ENCODE measurements at regions not wholly inside any gene's neighbourhood (a gene's known extent, or its start where the extent isn't known, plus 50 kb on each side); places are given as distances from the start of the nearest gene placed in this dataset.

DNA sequence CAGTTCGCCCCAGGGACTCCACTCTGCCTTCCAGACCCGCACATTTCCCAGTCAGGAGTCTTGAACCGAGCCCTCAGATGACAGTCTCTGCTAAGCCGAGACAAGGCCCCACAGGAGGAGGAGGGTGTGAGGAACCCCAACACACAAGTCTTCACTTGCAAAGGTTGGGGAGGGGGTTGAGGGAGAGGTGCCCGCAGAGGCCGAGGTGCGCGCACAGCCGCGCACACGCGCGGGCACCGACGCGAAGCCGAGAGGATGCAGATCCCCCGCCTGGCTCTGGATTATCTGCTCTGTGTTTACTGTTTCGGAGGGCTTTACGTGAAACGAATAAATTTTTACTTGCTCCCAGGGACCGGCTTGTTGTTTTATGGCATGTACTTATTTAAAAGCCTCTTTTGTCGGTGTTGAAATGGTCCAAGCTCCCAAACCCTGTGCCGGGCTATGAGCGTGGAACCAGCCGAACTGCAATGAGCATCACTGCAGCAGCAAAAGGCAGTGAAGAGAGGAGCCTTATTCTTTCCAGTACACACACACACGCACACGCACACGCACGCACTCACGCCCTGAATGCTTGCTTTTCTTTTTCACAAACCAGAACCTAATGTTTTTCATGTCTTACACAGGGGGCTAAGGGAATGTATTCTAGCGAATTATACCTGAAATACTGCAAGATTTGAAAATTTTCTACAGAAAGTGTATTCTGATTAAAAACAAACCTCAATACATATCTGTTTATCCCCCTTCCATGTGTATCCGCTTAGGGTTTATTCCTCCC, 297.7 kb downstream of the PARP8 start:
- no peak for DNase-seq (ENCODE audit: low spot score)
- in situ Hi-C loops (cut with MboI; ENCODE audit: low pct_unique_long_range_greater_than_20kb, low sequenced_read_pairs, unreplicated experiment) = loop anchor here (25.0 kb wide), 1 partner anchor 1698 kb away; no protein-coding TSS in a partner anchor
- TF ChIP-seq, protein P1, sequence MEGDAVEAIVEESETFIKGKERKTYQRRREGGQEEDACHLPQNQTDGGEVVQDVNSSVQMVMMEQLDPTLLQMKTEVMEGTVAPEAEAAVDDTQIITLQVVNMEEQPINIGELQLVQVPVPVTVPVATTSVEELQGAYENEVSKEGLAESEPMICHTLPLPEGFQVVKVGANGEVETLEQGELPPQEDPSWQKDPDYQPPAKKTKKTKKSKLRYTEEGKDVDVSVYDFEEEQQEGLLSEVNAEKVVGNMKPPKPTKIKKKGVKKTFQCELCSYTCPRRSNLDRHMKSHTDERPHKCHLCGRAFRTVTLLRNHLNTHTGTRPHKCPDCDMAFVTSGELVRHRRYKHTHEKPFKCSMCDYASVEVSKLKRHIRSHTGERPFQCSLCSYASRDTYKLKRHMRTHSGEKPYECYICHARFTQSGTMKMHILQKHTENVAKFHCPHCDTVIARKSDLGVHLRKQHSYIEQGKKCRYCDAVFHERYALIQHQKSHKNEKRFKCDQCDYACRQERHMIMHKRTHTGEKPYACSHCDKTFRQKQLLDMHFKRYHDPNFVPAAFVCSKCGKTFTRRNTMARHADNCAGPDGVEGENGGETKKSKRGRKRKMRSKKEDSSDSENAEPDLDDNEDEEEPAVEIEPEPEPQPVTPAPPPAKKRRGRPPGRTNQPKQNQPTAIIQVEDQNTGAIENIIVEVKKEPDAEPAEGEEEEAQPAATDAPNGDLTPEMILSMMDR (IDR thresholded peaks at IDR 0.05; ENCODE audit: extremely low read depth, insufficient read depth, missing control alignments) = no peak

DNA sequence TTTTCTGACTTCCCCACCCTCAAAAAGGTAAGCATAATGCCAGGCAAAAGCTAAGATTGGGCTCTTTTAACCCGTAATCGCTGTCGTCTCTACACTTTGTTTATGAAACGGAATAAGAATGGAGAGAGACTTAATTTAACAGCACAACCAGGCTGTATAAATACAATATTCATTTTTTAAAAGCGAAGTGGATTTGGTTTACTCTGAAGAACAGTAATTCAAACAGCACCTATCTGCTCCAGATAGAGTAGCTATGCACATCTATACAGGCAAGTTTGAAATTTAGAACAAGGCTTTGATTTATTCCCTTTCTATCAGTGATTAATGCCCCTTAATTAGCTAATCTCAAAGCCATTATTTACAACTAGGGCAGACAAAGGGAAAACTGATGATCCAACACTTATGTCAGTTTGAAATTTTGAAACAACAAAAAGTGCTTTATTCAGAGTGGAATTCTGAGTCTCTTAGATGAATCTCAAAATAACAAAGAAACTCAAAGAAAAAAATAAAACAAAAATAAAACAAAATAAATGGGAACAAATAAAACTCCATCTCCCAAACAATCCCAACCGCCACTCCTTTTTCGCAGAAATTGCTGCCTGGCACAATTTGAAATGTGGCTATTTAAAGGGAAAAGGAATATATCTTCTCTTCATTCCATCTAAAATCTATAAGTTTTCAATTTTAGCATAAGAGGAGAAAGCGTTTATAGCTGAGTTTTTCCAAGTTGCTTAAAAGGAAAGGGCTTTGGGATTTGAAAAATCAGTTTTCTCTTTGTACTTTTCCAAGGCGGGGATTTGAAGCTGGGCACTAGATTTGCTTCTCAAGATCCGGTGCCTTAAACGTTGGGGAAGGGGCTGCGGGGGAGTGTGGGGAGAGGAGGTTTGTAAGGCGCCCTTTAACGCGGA, 298.6 kb downstream of the PARP8 start:
- in situ Hi-C loops (cut with MboI; ENCODE audit: low pct_unique_long_range_greater_than_20kb, low sequenced_read_pairs, unreplicated experiment) = loop anchor here (25.0 kb wide), 1 partner anchor 1697 kb away; no protein-coding TSS in a partner anchor
- DNase-seq (ENCODE audit: low spot score) = no peak

DNA sequence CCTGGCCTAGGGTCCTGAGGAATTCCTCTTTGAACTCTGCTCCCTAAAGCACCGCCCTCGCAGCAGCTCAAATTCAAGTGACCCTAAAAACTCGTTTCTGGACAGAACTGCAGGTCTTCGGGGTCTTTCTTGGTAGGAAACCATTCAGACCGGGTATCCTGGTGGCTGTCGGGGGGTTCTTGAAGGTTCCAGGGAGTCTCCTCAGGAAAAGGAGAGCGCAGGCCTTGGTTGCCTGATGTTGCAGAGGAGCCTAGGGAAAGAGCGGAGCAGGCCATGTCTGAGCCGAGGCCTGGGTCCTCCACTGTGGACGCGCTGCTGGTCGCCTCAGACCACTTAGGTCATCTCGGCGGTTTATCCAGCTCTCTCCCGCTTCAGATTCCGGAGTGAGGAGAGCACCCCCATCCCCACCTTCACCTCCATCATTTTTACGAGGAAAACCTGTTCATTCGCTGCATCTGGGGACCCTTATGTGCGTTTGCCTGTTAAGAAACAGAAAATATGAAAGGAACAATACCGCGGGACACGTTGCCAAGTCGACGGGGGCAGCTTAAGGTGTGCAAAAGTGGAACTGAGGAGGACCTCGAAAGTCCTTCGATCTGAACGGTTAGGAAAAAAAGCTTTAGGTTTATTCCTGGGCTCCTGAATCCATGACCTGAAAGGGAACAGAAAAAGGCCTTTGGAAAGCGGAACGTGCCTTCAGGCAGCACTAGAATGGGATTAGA, 299.4 kb downstream of the PARP8 start:
- in situ Hi-C loops (cut with MboI; ENCODE audit: low pct_unique_long_range_greater_than_20kb, low sequenced_read_pairs, unreplicated experiment) = loop anchor here (25.0 kb wide), 1 partner anchor 1696 kb away; no protein-coding TSS in a partner anchor
- TF ChIP-seq, protein P1 (IDR thresholded peaks at IDR 0.05; ENCODE audit: extremely low read depth, insufficient read depth, missing control alignments) = no peak
- no peak for DNase-seq (ENCODE audit: low spot score)

More for the DNA sequence above, 298.6 kb downstream of the PARP8 start:
- TF ChIP-seq, protein P1 (IDR thresholded peaks at IDR 0.05; ENCODE audit: extremely low read depth, insufficient read depth, missing control alignments) = no peak

DNA sequence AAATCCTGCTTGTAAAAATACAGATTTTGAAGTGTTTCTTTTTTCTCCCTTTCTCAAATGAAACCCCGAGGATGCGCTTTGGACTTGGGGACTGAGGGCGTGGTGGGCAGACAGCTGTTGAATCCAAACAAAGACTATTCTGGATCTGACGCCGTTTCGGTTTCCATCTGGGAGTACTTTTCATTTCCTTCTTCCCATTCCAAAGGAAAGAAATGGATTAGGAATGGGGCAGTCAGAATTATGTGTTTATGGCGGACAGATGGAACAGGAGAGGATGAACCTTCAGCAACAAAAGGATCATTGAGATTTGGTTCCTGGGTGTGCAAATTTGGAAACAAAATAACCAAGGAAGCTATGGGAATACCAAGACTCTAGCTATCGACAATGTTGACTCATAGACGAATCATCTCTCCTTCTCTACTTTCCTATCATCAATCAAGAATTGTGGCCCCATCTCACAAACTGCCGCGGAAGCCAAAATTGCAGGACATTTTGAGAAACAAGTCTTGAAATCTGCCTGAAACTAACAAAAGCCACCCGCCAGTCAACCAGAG, 300.6 kb downstream of the PARP8 start:
- in situ Hi-C loops (cut with MboI; ENCODE audit: low pct_unique_long_range_greater_than_20kb, low sequenced_read_pairs, unreplicated experiment) = loop anchor here (25.0 kb wide), 1 partner anchor 1695 kb away; no protein-coding TSS in a partner anchor
- no peak for DNase-seq (ENCODE audit: low spot score)
- TF ChIP-seq, protein P1 (IDR thresholded peaks at IDR 0.05; ENCODE audit: extremely low read depth, insufficient read depth, missing control alignments) = no peak

DNA sequence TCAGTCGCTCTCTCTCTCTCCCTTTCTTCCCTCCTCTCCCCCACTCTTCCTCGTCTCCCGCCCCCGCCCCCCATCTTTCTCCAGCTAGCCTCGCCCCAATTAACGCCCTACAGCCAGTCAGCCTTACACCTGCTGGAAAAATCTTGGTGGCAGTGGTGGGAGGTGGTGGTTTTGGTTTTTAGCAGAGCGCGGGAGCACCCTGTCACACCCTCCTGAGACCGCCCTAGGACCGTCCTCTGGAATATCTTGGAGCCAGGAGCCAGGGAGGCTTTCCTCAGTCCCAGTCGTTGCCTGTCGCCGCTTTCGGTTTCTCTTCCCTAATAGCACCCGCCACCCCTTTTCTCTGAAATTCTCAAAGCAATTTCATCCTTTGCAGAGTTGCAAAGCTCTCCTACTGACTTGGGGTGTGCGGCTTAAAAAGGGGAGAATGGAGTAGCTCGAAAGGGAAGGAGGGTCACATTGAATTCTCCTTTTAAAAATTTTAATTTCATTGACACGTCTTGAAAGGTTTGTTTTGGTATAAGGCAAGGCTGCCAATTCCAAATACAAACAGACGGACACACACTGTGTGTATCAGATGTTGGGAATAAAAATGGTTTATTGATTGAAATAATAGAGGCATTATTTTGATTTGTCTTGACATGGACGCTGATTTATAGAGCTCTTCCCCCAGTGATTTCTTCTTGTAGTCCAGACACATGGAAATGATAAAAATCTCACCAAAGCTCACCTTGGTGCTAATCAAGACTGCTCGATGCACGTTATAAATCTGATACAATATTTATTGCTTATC, 301.3 kb downstream of the PARP8 start:
- no peak for DNase-seq (ENCODE audit: low spot score)
- in situ Hi-C loops (cut with MboI; ENCODE audit: low pct_unique_long_range_greater_than_20kb, low sequenced_read_pairs, unreplicated experiment) = loop anchor here (25.0 kb wide), 1 partner anchor 1695 kb away; no protein-coding TSS in a partner anchor
- TF ChIP-seq, protein P1 (IDR thresholded peaks at IDR 0.05; ENCODE audit: extremely low read depth, insufficient read depth, missing control alignments) = no peak
